ENCODE measurements at regions not wholly inside any gene's neighbourhood (a gene's known extent, or its start where the extent isn't known, plus 50 kb on each side); places are given as distances from the start of the nearest gene placed in this dataset.

DNA sequence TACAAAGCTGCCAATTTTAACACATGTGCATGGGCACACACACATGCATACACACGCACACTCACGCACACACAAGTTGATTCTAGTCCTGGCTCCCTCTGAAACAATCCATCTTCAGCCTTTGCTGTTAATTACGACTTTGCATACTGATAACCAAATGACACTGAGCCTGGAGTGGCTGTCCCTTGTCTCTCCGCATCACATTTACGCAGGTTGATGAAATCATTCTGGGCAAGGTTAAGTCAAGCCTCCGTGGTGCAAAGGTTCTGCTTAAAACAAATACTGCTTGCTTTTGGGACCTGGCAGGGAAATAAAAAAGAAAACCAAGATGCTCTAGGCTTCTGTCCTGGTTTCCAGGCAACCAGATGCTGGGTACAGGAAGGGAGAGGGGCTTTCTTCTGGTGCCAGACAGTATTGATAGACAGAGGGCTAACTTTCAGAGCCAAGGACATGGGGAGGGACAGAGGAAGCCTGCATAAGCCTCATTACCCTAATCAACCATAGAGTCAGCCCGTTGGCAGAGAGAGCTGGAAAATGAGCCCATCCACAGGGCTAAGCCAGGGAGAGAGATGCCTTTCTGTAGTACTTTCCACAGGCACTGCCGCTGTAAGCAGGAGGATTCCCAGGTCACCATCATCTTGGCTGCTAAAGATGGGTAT lies 233.0 kb downstream of the WDR11 start:
- TF ChIP-seq, protein P1, sequence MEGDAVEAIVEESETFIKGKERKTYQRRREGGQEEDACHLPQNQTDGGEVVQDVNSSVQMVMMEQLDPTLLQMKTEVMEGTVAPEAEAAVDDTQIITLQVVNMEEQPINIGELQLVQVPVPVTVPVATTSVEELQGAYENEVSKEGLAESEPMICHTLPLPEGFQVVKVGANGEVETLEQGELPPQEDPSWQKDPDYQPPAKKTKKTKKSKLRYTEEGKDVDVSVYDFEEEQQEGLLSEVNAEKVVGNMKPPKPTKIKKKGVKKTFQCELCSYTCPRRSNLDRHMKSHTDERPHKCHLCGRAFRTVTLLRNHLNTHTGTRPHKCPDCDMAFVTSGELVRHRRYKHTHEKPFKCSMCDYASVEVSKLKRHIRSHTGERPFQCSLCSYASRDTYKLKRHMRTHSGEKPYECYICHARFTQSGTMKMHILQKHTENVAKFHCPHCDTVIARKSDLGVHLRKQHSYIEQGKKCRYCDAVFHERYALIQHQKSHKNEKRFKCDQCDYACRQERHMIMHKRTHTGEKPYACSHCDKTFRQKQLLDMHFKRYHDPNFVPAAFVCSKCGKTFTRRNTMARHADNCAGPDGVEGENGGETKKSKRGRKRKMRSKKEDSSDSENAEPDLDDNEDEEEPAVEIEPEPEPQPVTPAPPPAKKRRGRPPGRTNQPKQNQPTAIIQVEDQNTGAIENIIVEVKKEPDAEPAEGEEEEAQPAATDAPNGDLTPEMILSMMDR (optimal IDR thresholded peaks at IDR 0.05 in 1 of 3, IDR thresholded peaks at IDR 0.05 in 1 of 3, conservative IDR thresholded peaks at IDR 0.05 in 1 of 3; ENCODE audit: extremely low read depth in 1 of 3, insufficient read depth in 2 of 3, low read length in 3 of 3), result no peak
- no peak for TF ChIP-seq EZH2 (IDR thresholded peaks at IDR 0.05; ENCODE audit: low read length)
